GM12891 (cell line): ENCODE measurements at regions not wholly inside any gene's neighbourhood (a gene's known extent, or its start where the extent isn't known, plus 50 kb on each side); places are given as distances from the start of the nearest gene placed in this dataset.

Experiments
- POLR2A ChIP-seq: IDR thresholded peaks from 2 replicates; pipeline ENCODE4 v1.6.1; 2011; ENCODE audit warnings: low read depth, low read length, control low read depth
- POLR2AphosphoS5 ChIP-seq: IDR thresholded peaks from 2 replicates; pipeline ENCODE4 v1.6.1; 2011; ENCODE audit warnings: low read depth, low read length, control low read depth

DNA sequence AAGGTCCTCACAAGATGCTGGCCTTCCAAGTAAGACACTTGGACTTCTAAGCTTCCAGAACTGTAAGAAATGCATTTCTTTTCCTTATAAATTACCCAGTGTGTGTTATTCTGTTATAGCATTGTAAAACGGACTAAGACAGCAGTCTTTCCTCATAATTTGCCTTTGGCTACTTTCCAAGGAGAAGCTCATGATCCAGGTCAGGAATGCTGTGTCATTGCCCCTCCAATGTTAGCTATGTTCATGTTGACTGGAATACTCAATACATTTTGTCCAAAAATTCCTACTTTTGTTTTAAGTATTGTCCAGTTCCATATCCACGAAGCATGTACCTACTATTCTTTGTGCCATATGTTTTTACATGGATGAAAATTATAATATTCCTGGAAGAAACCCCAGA lies 234.6 kb downstream of the HS3ST3A1 start:
- TF ChIP-seq POLR2AphosphoS5, result no peak
- no peak for TF ChIP-seq POLR2A
